Hepatocyte (in vitro differentiated cells): ENCODE measurements at regions not wholly inside any gene's neighbourhood (a gene's known extent, or its start where the extent isn't known, plus 50 kb on each side); places are given as distances from the start of the nearest gene placed in this dataset.

ENCODE experiments used
- DNase-seq: peaks from one replicate; pipeline ENCODE4 v3.0.0-alpha.2; 2016; ENCODE audit warnings: low spot score
- H2AFZ ChIP-seq: fragments of 200-600 bp; sonication (generic); 2 replicates; pipeline ENCODE4 v1.6.0; 2016; ENCODE audit warnings: antibody characterized with exemption, mild to moderate bottlenecking
- H3K27ac ChIP-seq: fragments of 200-600 bp; sonication (generic); 2 replicates; pipeline ENCODE4 v1.5.1; 2016; ENCODE audit warnings: mild to moderate bottlenecking
- H3K27me3 ChIP-seq: fragments of 200-600 bp; sonication (generic); 2 replicates; pipeline ENCODE4 v1.6.1; 2016
- H3K36me3 ChIP-seq: fragments of 200-600 bp; sonication (generic); replicated peaks from 2 replicates; pipeline ENCODE4 v1.5.1; 2016; ENCODE audit warnings: low read depth; ENCODE audit not compliant: insufficient read depth
- H3K4me1 ChIP-seq: fragments of 200-600 bp; sonication (generic); 2 replicates; pipeline ENCODE4 v1.5.1; 2016; ENCODE audit warnings: mild to moderate bottlenecking, moderate library complexity; ENCODE audit not compliant: insufficient read depth
- H3K4me2 ChIP-seq: fragments of 200-600 bp; sonication (generic); 2 replicates; pipeline ENCODE4 v1.6.0; 2016
- H3K4me3 ChIP-seq: fragments of 200-600 bp; sonication (generic); 2 replicates; pipeline ENCODE4 v1.5.1; 2016; ENCODE audit warnings: mild to moderate bottlenecking
- H3K79me2 ChIP-seq: fragments of 200-600 bp; sonication (generic); 2 replicates; pipeline ENCODE4 v1.6.0; 2017; ENCODE audit warnings: mild to moderate bottlenecking
- H3K9me2 ChIP-seq: fragments of 200-600 bp; sonication (generic); replicated peaks from 2 replicates; pipeline ENCODE4 v1.6.0; 2017; ENCODE audit warnings: mild to moderate bottlenecking; ENCODE audit not compliant: insufficient read depth
- H3K9me3 ChIP-seq: fragments of 200-600 bp; sonication (generic); 2 replicates; pipeline ENCODE4 v1.5.1; 2016; ENCODE audit warnings: low read depth, mild to moderate bottlenecking
- H4K20me1 ChIP-seq: fragments of 200-600 bp; sonication (generic); 2 replicates; pipeline ENCODE4 v1.6.0; 2016; ENCODE audit warnings: mild to moderate bottlenecking; ENCODE audit not compliant: insufficient read depth, poor library complexity, severe bottlenecking
- EZH2 ChIP-seq: fragments of 200-600 bp; sonication (generic); IDR thresholded peaks from 2 replicates; pipeline ENCODE4 v1.6.1; 2016; ENCODE audit warnings: antibody characterized with exemption, mild to moderate bottlenecking, borderline replicate concordance
- EZH2phosphoT487 ChIP-seq: fragments of 200-600 bp; sonication (generic); IDR thresholded peaks from one replicate; pipeline ENCODE4 v1.6.1; 2018; ENCODE audit warnings: antibody characterized with exemption, mild to moderate bottlenecking, low read depth, moderate library complexity; ENCODE audit not compliant: unreplicated experiment, severe bottlenecking
- WGBS: methylation state at CpG from one replicate; pipeline ENCODE4 v1.1.6; 2016; ENCODE audit warnings: low lambda C conversion rate; ENCODE audit errors: missing lambda C conversion rate; 5-methylcytosine and 5-hydroxymethylcytosine counted together
- TF ChIP-seq, protein P1 (sequence below): fragments of 200-600 bp; sonication (generic); IDR thresholded peaks from 2 replicates; pipeline ENCODE4 v1.5.1; 2016; ENCODE audit warnings: antibody characterized with exemption, mild to moderate bottlenecking; ENCODE audit not compliant: poor library complexity

DNA sequence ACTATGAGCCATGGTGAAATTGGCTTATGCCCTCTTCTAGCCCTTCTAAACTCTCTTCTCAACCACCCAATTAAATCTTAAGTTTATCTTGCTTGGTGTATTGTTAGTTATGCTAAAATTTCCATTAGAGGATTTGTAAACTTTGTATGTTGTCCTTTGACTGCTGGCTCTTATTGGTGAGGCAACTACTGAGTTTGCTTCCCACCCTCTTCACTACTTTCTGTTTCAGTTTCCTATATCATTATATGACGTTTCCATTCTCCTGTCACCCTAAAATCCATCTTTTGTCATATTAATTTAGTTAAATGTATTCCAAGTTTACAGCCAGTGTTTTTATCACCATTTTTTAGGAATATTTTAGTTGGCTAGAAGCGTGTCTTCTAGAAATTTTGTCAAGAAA, 80.9 kb upstream of the VWC2 start:
- no peak overlapping the region for H3K4me2 ChIP-seq

DNA sequence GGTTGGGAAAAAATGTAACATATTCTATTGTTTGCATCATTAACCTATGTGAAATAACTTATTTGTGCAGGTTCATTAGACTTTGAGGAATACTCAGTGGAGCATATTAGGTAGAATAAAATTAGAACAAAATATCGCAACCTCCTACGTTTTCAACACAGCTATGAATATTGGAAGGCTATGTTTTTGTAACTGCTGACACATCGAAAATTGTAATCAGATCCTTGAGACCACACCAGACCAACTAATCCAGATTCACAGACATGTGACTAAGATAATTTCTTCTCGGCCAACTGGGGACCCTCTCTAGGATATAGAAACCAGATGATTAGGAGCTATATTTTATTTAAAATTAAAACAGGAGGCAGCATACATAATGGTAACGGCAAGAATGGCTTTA, 77.5 kb upstream of the VWC2 start:
- Histone ChIP-seq H3K4me1 (no peaks in the 10 kb centered on the region), H3K4me2 (no peak overlapping the region), H3K27me3 (no peaks in the 10 kb centered on the region), H2AFZ (no peak overlapping the region), H3K4me3 (no peak overlapping the region), H3K36me3 (no peaks in the 10 kb centered on the region), H3K79me2 (no peaks in the 10 kb centered on the region), H3K9me3 (no peaks in the 10 kb centered on the region), H3K27ac (no peak overlapping the region), H3K9me2 (no peaks in the 10 kb centered on the region), H4K20me1 (no peaks in the 10 kb centered on the region)
- DNase-seq: no peak
- TF ChIP-seq EZH2phosphoT487 (no peak), EZH2 (no peak)
- TF ChIP-seq, protein P1, sequence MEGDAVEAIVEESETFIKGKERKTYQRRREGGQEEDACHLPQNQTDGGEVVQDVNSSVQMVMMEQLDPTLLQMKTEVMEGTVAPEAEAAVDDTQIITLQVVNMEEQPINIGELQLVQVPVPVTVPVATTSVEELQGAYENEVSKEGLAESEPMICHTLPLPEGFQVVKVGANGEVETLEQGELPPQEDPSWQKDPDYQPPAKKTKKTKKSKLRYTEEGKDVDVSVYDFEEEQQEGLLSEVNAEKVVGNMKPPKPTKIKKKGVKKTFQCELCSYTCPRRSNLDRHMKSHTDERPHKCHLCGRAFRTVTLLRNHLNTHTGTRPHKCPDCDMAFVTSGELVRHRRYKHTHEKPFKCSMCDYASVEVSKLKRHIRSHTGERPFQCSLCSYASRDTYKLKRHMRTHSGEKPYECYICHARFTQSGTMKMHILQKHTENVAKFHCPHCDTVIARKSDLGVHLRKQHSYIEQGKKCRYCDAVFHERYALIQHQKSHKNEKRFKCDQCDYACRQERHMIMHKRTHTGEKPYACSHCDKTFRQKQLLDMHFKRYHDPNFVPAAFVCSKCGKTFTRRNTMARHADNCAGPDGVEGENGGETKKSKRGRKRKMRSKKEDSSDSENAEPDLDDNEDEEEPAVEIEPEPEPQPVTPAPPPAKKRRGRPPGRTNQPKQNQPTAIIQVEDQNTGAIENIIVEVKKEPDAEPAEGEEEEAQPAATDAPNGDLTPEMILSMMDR: no peak
- 85% methylated on average over 5 of the region's 5 CpGs for WGBS

More for the DNA sequence above, 80.9 kb upstream of the VWC2 start:
- H3K27ac ChIP-seq: no peak overlapping the region
- TF ChIP-seq, protein P1: no peak
- no peak for TF ChIP-seq EZH2phosphoT487
- TF ChIP-seq EZH2: no peak
- no peaks in the 10 kb centered on the region for H4K20me1 ChIP-seq
- H3K79me2 ChIP-seq: no peaks in the 10 kb centered on the region
- H3K27me3 ChIP-seq: no peaks in the 10 kb centered on the region
- 92% methylated on average over 2 of the region's 2 CpGs for WGBS
- DNase-seq: no peak
- H3K4me1 ChIP-seq: no peaks in the 10 kb centered on the region
- H3K4me3 ChIP-seq: no peak overlapping the region
- no peaks in the 10 kb centered on the region for H3K9me3 ChIP-seq
- H3K9me2 ChIP-seq: no peaks in the 10 kb centered on the region
- no peaks in the 10 kb centered on the region for H3K36me3 ChIP-seq
- no peak overlapping the region for H2AFZ ChIP-seq

DNA sequence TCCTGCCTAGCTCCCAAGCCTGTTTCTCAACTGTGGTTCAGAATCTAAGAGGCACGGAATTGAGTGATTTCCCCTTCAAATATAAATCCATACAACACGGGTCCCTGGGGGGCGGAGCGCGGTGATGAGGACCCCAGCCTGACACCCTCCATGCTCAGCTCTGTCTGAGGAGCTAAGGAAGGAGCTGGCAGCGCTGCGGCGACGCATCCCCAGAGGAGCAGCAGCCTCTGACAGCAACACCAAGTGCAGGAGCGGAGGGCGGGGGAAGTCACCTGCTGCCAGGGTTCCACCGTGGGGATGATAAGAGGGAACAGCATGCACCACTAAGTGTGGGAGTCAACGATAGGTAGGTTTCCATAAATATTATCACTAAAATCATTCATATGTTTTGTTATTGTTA, 72.6 kb upstream of the VWC2 start:
- Histone ChIP-seq H3K27me3 (no peaks in the 10 kb centered on the region), H3K4me3 (no peak overlapping the region), H3K4me2 (no peak overlapping the region), H2AFZ (no peak overlapping the region), H3K9me3 (no peaks in the 10 kb centered on the region), H3K4me1 (no peaks in the 10 kb centered on the region), H3K79me2 (no peaks in the 10 kb centered on the region), H3K27ac (no peak overlapping the region), H3K36me3 (no peaks in the 10 kb centered on the region), H3K9me2 (no peaks in the 10 kb centered on the region), H4K20me1 (no peaks in the 10 kb centered on the region)
- DNase-seq: no peak
- no peak for TF ChIP-seq EZH2
- no peak for TF ChIP-seq EZH2phosphoT487
- TF ChIP-seq, protein P1: no peak
- 93% methylated on average over 13 of the region's 13 CpGs for WGBS

DNA sequence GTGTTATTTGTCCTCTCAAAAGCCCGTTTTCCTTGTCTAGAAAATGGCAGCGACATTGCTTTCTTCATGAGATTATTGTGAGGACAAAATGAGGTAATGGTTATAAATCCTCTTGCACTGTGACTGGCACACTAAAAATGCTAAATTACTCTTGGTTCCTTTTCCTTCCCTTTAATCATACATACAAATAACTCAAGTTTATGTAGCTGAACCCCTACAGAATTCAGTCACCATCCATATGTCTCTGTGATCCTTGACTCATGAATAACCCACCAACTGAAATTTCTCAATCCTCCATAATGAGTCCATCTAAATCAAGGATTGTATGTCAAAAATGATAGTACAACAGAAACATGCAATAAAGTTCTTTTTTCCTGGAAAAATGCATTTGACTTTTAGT, 71.3 kb upstream of the VWC2 start:
- no peak overlapping the region for H3K27ac ChIP-seq
- 86% methylated on average over 2 of the region's 2 CpGs for WGBS
- H3K4me2 ChIP-seq: no peak overlapping the region
- H3K79me2 ChIP-seq: no peaks in the 10 kb centered on the region
- TF ChIP-seq EZH2phosphoT487 (no peak), EZH2 (no peak)
- TF ChIP-seq, protein P1: no peak
- no peaks in the 10 kb centered on the region for H3K9me3 ChIP-seq
- no peaks in the 10 kb centered on the region for H3K9me2 ChIP-seq
- H3K4me1 ChIP-seq: no peaks in the 10 kb centered on the region
- no peak overlapping the region for H3K4me3 ChIP-seq
- DNase-seq: no peak
- H3K27me3 ChIP-seq: no peaks in the 10 kb centered on the region
- H3K36me3 ChIP-seq: no peaks in the 10 kb centered on the region
- no peaks in the 10 kb centered on the region for H4K20me1 ChIP-seq
- no peak overlapping the region for H2AFZ ChIP-seq
